Tibial nerve (tissue), 3 donors: ENCODE measurements at regions not wholly inside any gene's neighbourhood (a gene's known extent, or its start where the extent isn't known, plus 50 kb on each side); places are given as distances from the start of the nearest gene placed in this dataset.

Source experiments
- CTCF ChIP-seq, 5 experiments: fragments of 200-600 bp in 3 of 5; fragments of 450-650 bp in 2 of 5; sonication (generic) in 3 of 5; IDR thresholded peaks; one replicate each; pipeline ENCODE4 v1.5.1; 2016 to 2019; ENCODE audit warnings: antibody characterized with exemption in 5 of 5, mild to moderate bottlenecking in 3 of 5, moderate library complexity in 2 of 5
- POLR2A ChIP-seq, 2 donors: fragments of 450-650 bp; IDR thresholded peaks; one replicate each; pipeline ENCODE4 v1.6.1; 2017; ENCODE audit warnings: antibody characterized with exemption in 2 of 2, mild to moderate bottlenecking in 2 of 2, moderate library complexity in 2 of 2

- TF ChIP-seq CTCF (IDR thresholded peaks at IDR 0.05) = no peak
- TF ChIP-seq POLR2A (IDR thresholded peaks at IDR 0.05) = no peak
Measured at GRCh38 chr2:217302856-217303255, 443.0 kb upstream of the TNP1 start.
